IMR-90 (cell line): ENCODE measurements at regions not wholly inside any gene's neighbourhood (a gene's known extent, or its start where the extent isn't known, plus 50 kb on each side); places are given as distances from the start of the nearest gene placed in this dataset.

Experiments used
- BHLHE40 ChIP-seq: fragments of 150-350 bp; IDR thresholded peaks from 2 replicates; pipeline ENCODE4 v1.6.1; 2016; ENCODE audit warnings: mild to moderate bottlenecking, low read depth, low read length
- FOS ChIP-seq: fragments of 150-350 bp; IDR thresholded peaks from 2 replicates; pipeline ENCODE4 v1.6.1; 2016; ENCODE audit warnings: low read depth, low read length
- MAFK ChIP-seq: IDR thresholded peaks from 2 replicates; pipeline ENCODE4 v1.6.1; 2012; ENCODE audit warnings: low read depth, low read length, improper control_type of control experiment
- MXI1 ChIP-seq: IDR thresholded peaks from 2 replicates; pipeline ENCODE4 v1.6.1; 2012; ENCODE audit warnings: low read depth, mild to moderate bottlenecking, low read length, moderate library complexity, borderline replicate concordance
- POLR2A ChIP-seq: IDR thresholded peaks from 2 replicates; pipeline ENCODE4 v1.6.1; 2012; ENCODE audit warnings: mild to moderate bottlenecking, low read depth, low read length
- RCOR1 ChIP-seq: IDR thresholded peaks from 2 replicates; pipeline ENCODE4 v1.6.1; 2012; ENCODE audit warnings: mild to moderate bottlenecking, low read length, improper control_type of control experiment; ENCODE audit not compliant: insufficient replicate concordance
- SMC3 ChIP-seq: fragments of 150-350 bp; IDR thresholded peaks from 2 replicates; pipeline ENCODE4 v1.6.1; 2016; ENCODE audit warnings: low read depth, mild to moderate bottlenecking, antibody characterized with exemption, low read length, moderate library complexity
- TF ChIP-seq, protein P1 (sequence below): conservative IDR thresholded peaks from 2 replicates; pipeline ENCODE4 v1.5.1; 2012; ENCODE audit warnings: mild to moderate bottlenecking, low read depth, low read length, improper control_type of control experiment
- TF ChIP-seq, protein P2 (sequence below): fragments of 150-350 bp; IDR thresholded peaks from 2 replicates; pipeline ENCODE4 v1.6.1; 2016; ENCODE audit warnings: low read depth, mild to moderate bottlenecking, low read length, moderate library complexity, borderline replicate concordance
- TF ChIP-seq, protein P3 (sequence below): fragments of 150-350 bp; IDR thresholded peaks from 2 replicates; pipeline ENCODE4 v1.6.1; 2017; ENCODE audit warnings: mild to moderate bottlenecking, antibody characterized with exemption, low read length, low read depth

DNA sequence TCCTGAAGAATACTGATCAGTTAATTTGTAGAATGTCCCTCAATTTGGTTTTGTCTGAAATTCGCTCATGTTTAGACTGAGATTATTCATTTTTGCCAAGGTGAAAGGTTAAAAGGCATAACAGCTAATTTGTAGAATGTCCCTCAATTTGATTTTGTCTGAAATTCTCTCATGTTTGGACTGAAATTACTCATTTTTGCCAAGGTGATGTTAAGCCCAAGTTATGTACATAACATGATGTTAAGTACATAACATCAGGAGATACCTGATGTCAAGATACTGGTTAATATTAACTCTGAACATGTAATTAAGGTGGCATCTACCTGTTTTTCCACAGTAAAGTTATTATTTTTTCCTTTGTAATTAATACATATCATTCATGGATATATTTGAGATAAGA is 243.4 kb upstream of the PMFBP1 start:
- TF ChIP-seq, protein P1, sequence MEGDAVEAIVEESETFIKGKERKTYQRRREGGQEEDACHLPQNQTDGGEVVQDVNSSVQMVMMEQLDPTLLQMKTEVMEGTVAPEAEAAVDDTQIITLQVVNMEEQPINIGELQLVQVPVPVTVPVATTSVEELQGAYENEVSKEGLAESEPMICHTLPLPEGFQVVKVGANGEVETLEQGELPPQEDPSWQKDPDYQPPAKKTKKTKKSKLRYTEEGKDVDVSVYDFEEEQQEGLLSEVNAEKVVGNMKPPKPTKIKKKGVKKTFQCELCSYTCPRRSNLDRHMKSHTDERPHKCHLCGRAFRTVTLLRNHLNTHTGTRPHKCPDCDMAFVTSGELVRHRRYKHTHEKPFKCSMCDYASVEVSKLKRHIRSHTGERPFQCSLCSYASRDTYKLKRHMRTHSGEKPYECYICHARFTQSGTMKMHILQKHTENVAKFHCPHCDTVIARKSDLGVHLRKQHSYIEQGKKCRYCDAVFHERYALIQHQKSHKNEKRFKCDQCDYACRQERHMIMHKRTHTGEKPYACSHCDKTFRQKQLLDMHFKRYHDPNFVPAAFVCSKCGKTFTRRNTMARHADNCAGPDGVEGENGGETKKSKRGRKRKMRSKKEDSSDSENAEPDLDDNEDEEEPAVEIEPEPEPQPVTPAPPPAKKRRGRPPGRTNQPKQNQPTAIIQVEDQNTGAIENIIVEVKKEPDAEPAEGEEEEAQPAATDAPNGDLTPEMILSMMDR: no peak
- TF ChIP-seq MAFK: no peak
- no peak for TF ChIP-seq BHLHE40
- TF ChIP-seq, protein P2, sequence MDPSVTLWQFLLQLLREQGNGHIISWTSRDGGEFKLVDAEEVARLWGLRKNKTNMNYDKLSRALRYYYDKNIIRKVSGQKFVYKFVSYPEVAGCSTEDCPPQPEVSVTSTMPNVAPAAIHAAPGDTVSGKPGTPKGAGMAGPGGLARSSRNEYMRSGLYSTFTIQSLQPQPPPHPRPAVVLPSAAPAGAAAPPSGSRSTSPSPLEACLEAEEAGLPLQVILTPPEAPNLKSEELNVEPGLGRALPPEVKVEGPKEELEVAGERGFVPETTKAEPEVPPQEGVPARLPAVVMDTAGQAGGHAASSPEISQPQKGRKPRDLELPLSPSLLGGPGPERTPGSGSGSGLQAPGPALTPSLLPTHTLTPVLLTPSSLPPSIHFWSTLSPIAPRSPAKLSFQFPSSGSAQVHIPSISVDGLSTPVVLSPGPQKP: no peak
- no peak for TF ChIP-seq RCOR1
- no peak for TF ChIP-seq POLR2A
- TF ChIP-seq FOS: no peak
- TF ChIP-seq MXI1: no peak
- no peak for TF ChIP-seq SMC3
- TF ChIP-seq, protein P3, sequence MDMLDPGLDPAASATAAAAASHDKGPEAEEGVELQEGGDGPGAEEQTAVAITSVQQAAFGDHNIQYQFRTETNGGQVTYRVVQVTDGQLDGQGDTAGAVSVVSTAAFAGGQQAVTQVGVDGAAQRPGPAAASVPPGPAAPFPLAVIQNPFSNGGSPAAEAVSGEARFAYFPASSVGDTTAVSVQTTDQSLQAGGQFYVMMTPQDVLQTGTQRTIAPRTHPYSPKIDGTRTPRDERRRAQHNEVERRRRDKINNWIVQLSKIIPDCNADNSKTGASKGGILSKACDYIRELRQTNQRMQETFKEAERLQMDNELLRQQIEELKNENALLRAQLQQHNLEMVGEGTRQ: no peak
